ENCODE measurements at regions not wholly inside any gene's neighbourhood (a gene's known extent, or its start where the extent isn't known, plus 50 kb on each side); places are given as distances from the start of the nearest gene placed in this dataset.

GRCh38 chr1:182003953-182004586 is 57.4 kb downstream of the ZNF648 start:
- H3K4me1 ChIP-seq (replicated peaks) = no peaks in the 10 kb centered on the region
- no peaks in the 10 kb centered on the region for H3K36me3 ChIP-seq
- no peaks in the 10 kb centered on the region for H3K27me3 ChIP-seq (replicated peaks)
- H3K27ac ChIP-seq = no peak overlapping the region
- no peak overlapping the region for H3K4me3 ChIP-seq
- no peak for DNase-seq (ENCODE audit: low read depth in 1 of 2, low spot score in 2 of 2)
- H3K9me3 ChIP-seq (replicated peaks) = no peaks in the 10 kb centered on the region

GRCh38 chr1:182003025-182003725 is 58.3 kb downstream of the ZNF648 start:
- Histone ChIP-seq H3K27me3 (replicated peaks) (no peaks in the 10 kb centered on the region), H3K36me3 (no peaks in the 10 kb centered on the region), H3K9me3 (replicated peaks) (no peaks in the 10 kb centered on the region), H3K27ac (no peak overlapping the region), H3K4me1 (replicated peaks) (no peaks in the 10 kb centered on the region), H3K4me3 (no peak overlapping the region)
- DNase-seq (ENCODE audit: low read depth in 1 of 2, low spot score in 2 of 2) = no peak

GRCh38 chr1:182002570-182002969 is 58.9 kb downstream of the ZNF648 start:
- H3K27me3 ChIP-seq (replicated peaks) = no peaks in the 10 kb centered on the region
- H3K9me3 ChIP-seq (replicated peaks) = no peaks in the 10 kb centered on the region
- H3K4me3 ChIP-seq = no peak overlapping the region
- H3K36me3 ChIP-seq = no peaks in the 10 kb centered on the region
- no peak overlapping the region for H3K27ac ChIP-seq
- no peaks in the 10 kb centered on the region for H3K4me1 ChIP-seq (replicated peaks)
- no peak for DNase-seq (ENCODE audit: low read depth in 1 of 2, low spot score in 2 of 2)

- no peaks in the 10 kb centered on the region for H3K9me3 ChIP-seq (replicated peaks)
- no peak overlapping the region for H3K27ac ChIP-seq
- H3K27me3 ChIP-seq (replicated peaks) = no peaks in the 10 kb centered on the region
- no peaks in the 10 kb centered on the region for H3K36me3 ChIP-seq
- H3K4me3 ChIP-seq = no peak overlapping the region
- no peak for DNase-seq (ENCODE audit: low read depth in 1 of 2, low spot score in 2 of 2)
- no peaks in the 10 kb centered on the region for H3K4me1 ChIP-seq (replicated peaks)
Measured at GRCh38 chr1:181998858-181999257, 62.7 kb downstream of the ZNF648 start.

- DNase-seq (ENCODE audit: low read depth in 1 of 2, low spot score in 2 of 2) = no peak
- Histone ChIP-seq H3K27me3 (replicated peaks) (no peaks in the 10 kb centered on the region), H3K4me3 (no peak overlapping the region), H3K4me1 (replicated peaks) (no peaks in the 10 kb centered on the region), H3K36me3 (no peaks in the 10 kb centered on the region), H3K9me3 (replicated peaks) (no peaks in the 10 kb centered on the region), H3K27ac (no peak overlapping the region)
Measured at GRCh38 chr1:181992072-181992471, 69.4 kb downstream of the ZNF648 start.

GRCh38 chr1:181990728-181991127 is 70.8 kb downstream of the ZNF648 start:
- Histone ChIP-seq H3K4me1 (replicated peaks) (no peaks in the 10 kb centered on the region), H3K27me3 (replicated peaks) (0 out of 2 replicates have a peak, but pooled peaks cover 2% of the 10 kb centered on the region), H3K4me3 (no peak overlapping the region), H3K36me3 (no peaks in the 10 kb centered on the region), H3K27ac (no peak overlapping the region), H3K9me3 (replicated peaks) (no peaks in the 10 kb centered on the region)
- no peak for DNase-seq (ENCODE audit: low read depth in 1 of 2, low spot score in 2 of 2)

- no peaks in the 10 kb centered on the region for H3K9me3 ChIP-seq (replicated peaks)
- no peak overlapping the region for H3K27ac ChIP-seq
- H3K36me3 ChIP-seq = no peaks in the 10 kb centered on the region
- no peak overlapping the region for H3K4me3 ChIP-seq
- DNase-seq (ENCODE audit: low read depth in 1 of 2, low spot score in 2 of 2) = no peak
- H3K27me3 ChIP-seq (replicated peaks) = 0 out of 2 replicates have a peak, but pooled peaks cover 5% of the 10 kb centered on the region
- H3K4me1 ChIP-seq (replicated peaks) = no peaks in the 10 kb centered on the region
Measured at GRCh38 chr1:181989261-181989920, 72.1 kb downstream of the ZNF648 start.

GRCh38 chr1:181987996-181988395 is 73.5 kb downstream of the ZNF648 start:
- Histone ChIP-seq H3K27ac (no peak overlapping the region), H3K36me3 (no peaks in the 10 kb centered on the region), H3K4me3 (no peak overlapping the region), H3K27me3 (replicated peaks) (0 out of 2 replicates have a peak, but pooled peaks cover 5% of the 10 kb centered on the region), H3K4me1 (replicated peaks) (no peaks in the 10 kb centered on the region), H3K9me3 (replicated peaks) (no peaks in the 10 kb centered on the region)
- DNase-seq (ENCODE audit: low read depth in 1 of 2, low spot score in 2 of 2) = no peak

GRCh38 chr1:181987334-181987895 is 74.1 kb downstream of the ZNF648 start:
- Histone ChIP-seq H3K27ac (no peak overlapping the region), H3K9me3 (replicated peaks) (no peaks in the 10 kb centered on the region), H3K27me3 (replicated peaks) (0 out of 2 replicates have a peak, but pooled peaks cover 5% of the 10 kb centered on the region), H3K4me1 (replicated peaks) (no peaks in the 10 kb centered on the region), H3K4me3 (no peak overlapping the region), H3K36me3 (no peaks in the 10 kb centered on the region)
- DNase-seq (ENCODE audit: low read depth in 1 of 2, low spot score in 2 of 2) = no peak

GRCh38 chr1:181986907-181987305 is 74.6 kb downstream of the ZNF648 start:
- Histone ChIP-seq H3K27ac (no peak overlapping the region), H3K4me3 (no peak overlapping the region), H3K9me3 (replicated peaks) (no peaks in the 10 kb centered on the region), H3K27me3 (replicated peaks) (0 out of 2 replicates have a peak, but pooled peaks cover 5% of the 10 kb centered on the region), H3K4me1 (replicated peaks) (no peaks in the 10 kb centered on the region), H3K36me3 (no peaks in the 10 kb centered on the region)
- DNase-seq (ENCODE audit: low read depth in 1 of 2, low spot score in 2 of 2) = no peak

- 0 out of 2 replicates have a peak, but pooled peaks cover 5% of the 10 kb centered on the region for H3K27me3 ChIP-seq (replicated peaks)
- H3K9me3 ChIP-seq (replicated peaks) = no peaks in the 10 kb centered on the region
- H3K4me3 ChIP-seq = no peak overlapping the region
- no peaks in the 10 kb centered on the region for H3K36me3 ChIP-seq
- DNase-seq (ENCODE audit: low read depth in 1 of 2, low spot score in 2 of 2) = no peak
- H3K27ac ChIP-seq = no peak overlapping the region
- no peaks in the 10 kb centered on the region for H3K4me1 ChIP-seq (replicated peaks)
Measured at GRCh38 chr1:181985936-181986906, 75.3 kb downstream of the ZNF648 start.

GRCh38 chr1:181985281-181985680 is 76.2 kb downstream of the ZNF648 start:
- H3K36me3 ChIP-seq = no peaks in the 10 kb centered on the region
- no peaks in the 10 kb centered on the region for H3K4me1 ChIP-seq (replicated peaks)

GRCh38 chr1:181984006-181984405 is 77.5 kb downstream of the ZNF648 start:
- no peaks in the 10 kb centered on the region for H3K9me3 ChIP-seq (replicated peaks)
- H3K4me1 ChIP-seq (replicated peaks) = no peaks in the 10 kb centered on the region
- no peak for DNase-seq (ENCODE audit: low read depth in 1 of 2, low spot score in 2 of 2)
- no peak overlapping the region for H3K4me3 ChIP-seq
- no peak overlapping the region for H3K27ac ChIP-seq
- no peaks in the 10 kb centered on the region for H3K36me3 ChIP-seq
- 0 out of 2 replicates have a peak, but pooled peaks cover 5% of the 10 kb centered on the region for H3K27me3 ChIP-seq (replicated peaks)

More at GRCh38 chr1:181985281-181985680, 76.2 kb downstream of the ZNF648 start:
- Histone ChIP-seq H3K9me3 (replicated peaks) (no peaks in the 10 kb centered on the region), H3K4me3 (no peak overlapping the region), H3K27me3 (replicated peaks) (0 out of 2 replicates have a peak, but pooled peaks cover 5% of the 10 kb centered on the region), H3K27ac (no peak overlapping the region)
- no peak for DNase-seq (ENCODE audit: low read depth in 1 of 2, low spot score in 2 of 2)

Data from SJSA1 (cell line).